ENCODE measurements at regions not wholly inside any gene's neighbourhood (a gene's known extent, or its start where the extent isn't known, plus 50 kb on each side); places are given as distances from the start of the nearest gene placed in this dataset.

DNA sequence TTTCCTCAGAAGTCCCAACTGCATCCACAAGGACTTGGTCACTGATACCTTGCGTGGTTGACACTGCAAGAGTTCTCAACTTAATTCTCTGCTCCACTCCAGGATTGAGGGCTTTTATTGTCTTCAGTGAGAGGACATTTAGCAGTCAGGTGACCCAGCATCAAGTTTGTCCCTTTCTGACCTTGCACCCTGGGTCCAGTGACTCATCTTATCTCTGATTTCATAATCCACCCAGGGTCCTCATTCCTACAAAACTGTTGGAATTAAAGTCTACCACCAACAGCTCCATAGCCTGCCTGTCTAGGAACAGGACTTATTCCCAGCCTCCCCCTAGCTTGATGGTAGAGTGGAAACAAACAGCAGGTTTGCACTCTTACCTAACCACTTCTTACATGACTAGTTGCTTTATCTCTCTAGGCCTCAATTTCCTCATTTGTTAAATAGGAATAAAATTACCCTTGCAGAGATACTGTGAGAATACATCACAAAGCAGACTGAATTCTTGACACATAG is 151.3 kb upstream of the LPP start:
- CTCF ChIA-PET: no interaction called here
- TF ChIP-seq JUND (IDR thresholded peaks at IDR 0.05): no peak
- no peak for TF ChIP-seq YY1 (IDR thresholded peaks at IDR 0.05; ENCODE audit: extremely low read depth, insufficient replicate concordance, low read depth, low read length)
- TF ChIP-seq POLR2A (IDR thresholded peaks at IDR 0.05; ENCODE audit: borderline replicate concordance, extremely low read depth, insufficient read depth, insufficient read length): no peak
- no peak for TF ChIP-seq TCF7L2 (IDR thresholded peaks at IDR 0.05; ENCODE audit: borderline replicate concordance, extremely low read depth, insufficient read depth, insufficient read length)
- TF ChIP-seq ZBTB33 (IDR thresholded peaks at IDR 0.05; ENCODE audit: extremely low read depth, insufficient replicate concordance, low read length): no peak
- TF ChIP-seq, protein P1, sequence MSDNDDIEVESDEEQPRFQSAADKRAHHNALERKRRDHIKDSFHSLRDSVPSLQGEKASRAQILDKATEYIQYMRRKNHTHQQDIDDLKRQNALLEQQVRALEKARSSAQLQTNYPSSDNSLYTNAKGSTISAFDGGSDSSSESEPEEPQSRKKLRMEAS (IDR thresholded peaks at IDR 0.05): no peak
- no peak for TF ChIP-seq FOSL1 (IDR thresholded peaks at IDR 0.05; ENCODE audit: low read depth)
- no peak for TF ChIP-seq CEBPB (IDR thresholded peaks at IDR 0.05; ENCODE audit: low read depth)
- no peak for TF ChIP-seq SRF (IDR thresholded peaks at IDR 0.05; ENCODE audit: low read depth)
- TF ChIP-seq, protein P2, sequence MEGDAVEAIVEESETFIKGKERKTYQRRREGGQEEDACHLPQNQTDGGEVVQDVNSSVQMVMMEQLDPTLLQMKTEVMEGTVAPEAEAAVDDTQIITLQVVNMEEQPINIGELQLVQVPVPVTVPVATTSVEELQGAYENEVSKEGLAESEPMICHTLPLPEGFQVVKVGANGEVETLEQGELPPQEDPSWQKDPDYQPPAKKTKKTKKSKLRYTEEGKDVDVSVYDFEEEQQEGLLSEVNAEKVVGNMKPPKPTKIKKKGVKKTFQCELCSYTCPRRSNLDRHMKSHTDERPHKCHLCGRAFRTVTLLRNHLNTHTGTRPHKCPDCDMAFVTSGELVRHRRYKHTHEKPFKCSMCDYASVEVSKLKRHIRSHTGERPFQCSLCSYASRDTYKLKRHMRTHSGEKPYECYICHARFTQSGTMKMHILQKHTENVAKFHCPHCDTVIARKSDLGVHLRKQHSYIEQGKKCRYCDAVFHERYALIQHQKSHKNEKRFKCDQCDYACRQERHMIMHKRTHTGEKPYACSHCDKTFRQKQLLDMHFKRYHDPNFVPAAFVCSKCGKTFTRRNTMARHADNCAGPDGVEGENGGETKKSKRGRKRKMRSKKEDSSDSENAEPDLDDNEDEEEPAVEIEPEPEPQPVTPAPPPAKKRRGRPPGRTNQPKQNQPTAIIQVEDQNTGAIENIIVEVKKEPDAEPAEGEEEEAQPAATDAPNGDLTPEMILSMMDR (IDR thresholded peaks at IDR 0.05 in 2 of 3, conservative IDR thresholded peaks at IDR 0.05 in 1 of 3; ENCODE audit: borderline replicate concordance in 1 of 3, insufficient read depth in 1 of 3, low read depth in 2 of 3, low read length in 2 of 3): no peak
- TF ChIP-seq, protein P3, sequence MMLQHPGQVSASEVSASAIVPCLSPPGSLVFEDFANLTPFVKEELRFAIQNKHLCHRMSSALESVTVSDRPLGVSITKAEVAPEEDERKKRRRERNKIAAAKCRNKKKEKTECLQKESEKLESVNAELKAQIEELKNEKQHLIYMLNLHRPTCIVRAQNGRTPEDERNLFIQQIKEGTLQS (IDR thresholded peaks at IDR 0.05): no peak
- TF ChIP-seq REST (IDR thresholded peaks at IDR 0.05; ENCODE audit: low read depth): no peak
- TF ChIP-seq ZFX (IDR thresholded peaks at IDR 0.05): no peak
- no peak for TF ChIP-seq EGR1 (IDR thresholded peaks at IDR 0.05; ENCODE audit: low read depth)
- no peak overlapping the region for H2AFZ ChIP-seq (ENCODE audit: low read depth, low read length, poor library complexity, severe bottlenecking)
- H3K27ac ChIP-seq (ENCODE audit: low read depth, low read length): no peak overlapping the region
- H3K27me3 ChIP-seq (ENCODE audit: insufficient read depth, low read length): no peaks in the 10 kb centered on the region
- H4K20me1 ChIP-seq (ENCODE audit: insufficient read depth): no peaks in the 10 kb centered on the region
- ATAC-seq (no peak), DNase-seq (ENCODE audit: low read depth, low spot score) (no peak)
- H3K4me3 ChIP-seq (replicated peaks in 1 of 2; ENCODE audit: low read depth in 1 of 2, low read length in 2 of 2): no peak overlapping the region
- no peak overlapping the region for H3K4me2 ChIP-seq (ENCODE audit: low read length)
- RAD21 ChIA-PET (ENCODE audit: low non-redundant PET in 1 of 2, low total read pairs in 2 of 2, uncharacterized antibody in 2 of 2, unreplicated experiment in 2 of 2): no interaction called here
- H3K9me3 ChIP-seq (ENCODE audit: control insufficient read depth in 1 of 2, insufficient read depth in 1 of 2, low read depth in 1 of 2, low read length in 2 of 2): no peaks in the 10 kb centered on the region
- no TSS peak for BruUV-seq (replicated peaks)
- intact Hi-C loops (cut with micrococcal nuclease): no loop called here
- POLR2A ChIA-PET: no interaction called here
- no peaks in the 10 kb centered on the region for H3K4me1 ChIP-seq (ENCODE audit: control insufficient read depth in 1 of 2, insufficient read depth in 2 of 2, low read length in 2 of 2)
- H3K9ac ChIP-seq (ENCODE audit: low read length): no peak overlapping the region
- H3K9me2 ChIP-seq (ENCODE audit: insufficient read depth): no peaks in the 10 kb centered on the region
- no peaks in the 10 kb centered on the region for H3K79me2 ChIP-seq (ENCODE audit: insufficient read depth, low read length)
- no peaks in the 10 kb centered on the region for H3K36me3 ChIP-seq (ENCODE audit: control insufficient read depth in 1 of 2, insufficient read depth in 2 of 2, low read length in 2 of 2)

All from HCT116 (cell line).